ENCODE measurements at regions not wholly inside any gene's neighbourhood (a gene's known extent, or its start where the extent isn't known, plus 50 kb on each side); places are given as distances from the start of the nearest gene placed in this dataset.

DNA sequence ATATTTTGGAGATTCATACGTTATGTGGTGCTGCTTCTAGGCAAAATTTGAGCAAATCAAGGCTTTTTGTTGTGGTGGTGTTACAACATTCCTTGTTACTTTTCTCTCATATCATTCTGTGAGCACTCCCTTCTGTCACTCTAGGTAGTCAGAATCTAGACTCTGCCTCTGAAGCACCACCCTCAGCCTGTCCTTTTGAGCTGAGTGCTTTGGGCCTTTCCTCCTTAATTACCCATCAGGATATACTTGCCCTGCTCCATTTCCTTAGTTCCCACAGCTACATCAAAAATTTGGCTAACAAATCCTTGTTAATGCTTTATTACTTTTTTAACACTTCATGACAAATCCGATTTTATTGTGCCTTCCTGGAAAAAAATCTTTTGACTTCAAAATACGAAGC lies 289.6 kb downstream of the CALCRL start:
- WGBS = 92% methylated on average over 3 of the region's 3 CpGs
- H3K27ac ChIP-seq (ENCODE audit: low read depth in 1 of 2, low read length in 1 of 2) = no peak overlapping the region
- no peaks in the 10 kb centered on the region for H3K36me3 ChIP-seq (ENCODE audit: control insufficient read depth in 2 of 2, insufficient read depth in 2 of 2, low read length in 1 of 2)

GRCh38 chr2:187157046-187157445 lies 291.0 kb downstream of the CALCRL start:
- WGBS = over 99% methylated on average over 2 of the region's 2 CpGs
- no peak overlapping the region for H3K4me3 ChIP-seq (ENCODE audit: low read length in 2 of 2)
- H3K27ac ChIP-seq (ENCODE audit: low read depth in 1 of 2, low read length in 1 of 2) = no peak overlapping the region
- H3K27me3 ChIP-seq (ENCODE audit: control insufficient read depth in 2 of 2, insufficient read depth in 1 of 2, low read length in 1 of 2) = no peaks in the 10 kb centered on the region
- no peaks in the 10 kb centered on the region for H3K4me1 ChIP-seq (ENCODE audit: control insufficient read depth in 2 of 2, insufficient read depth in 2 of 2, low read length in 2 of 2)
- no peak for DNase-seq (ENCODE audit: low read depth in 6 of 9, low spot score in 9 of 9)
- no peaks in the 10 kb centered on the region for H3K9me3 ChIP-seq (ENCODE audit: control insufficient read depth in 2 of 2, insufficient read depth in 1 of 2, low read length in 1 of 2)
- H3K36me3 ChIP-seq (ENCODE audit: control insufficient read depth in 2 of 2, insufficient read depth in 2 of 2, low read length in 1 of 2) = no peaks in the 10 kb centered on the region

More for the DNA sequence above, 289.6 kb downstream of the CALCRL start:
- H3K4me3 ChIP-seq (ENCODE audit: low read length in 2 of 2) = no peak overlapping the region
- DNase-seq (ENCODE audit: low read depth in 6 of 9, low spot score in 9 of 9) = no peak
- H3K9me3 ChIP-seq (ENCODE audit: control insufficient read depth in 2 of 2, insufficient read depth in 1 of 2, low read length in 1 of 2) = no peaks in the 10 kb centered on the region
- H3K4me1 ChIP-seq (ENCODE audit: control insufficient read depth in 2 of 2, insufficient read depth in 2 of 2, low read length in 2 of 2) = no peaks in the 10 kb centered on the region
- H3K27me3 ChIP-seq (ENCODE audit: control insufficient read depth in 2 of 2, insufficient read depth in 1 of 2, low read length in 1 of 2) = no peaks in the 10 kb centered on the region

DNA sequence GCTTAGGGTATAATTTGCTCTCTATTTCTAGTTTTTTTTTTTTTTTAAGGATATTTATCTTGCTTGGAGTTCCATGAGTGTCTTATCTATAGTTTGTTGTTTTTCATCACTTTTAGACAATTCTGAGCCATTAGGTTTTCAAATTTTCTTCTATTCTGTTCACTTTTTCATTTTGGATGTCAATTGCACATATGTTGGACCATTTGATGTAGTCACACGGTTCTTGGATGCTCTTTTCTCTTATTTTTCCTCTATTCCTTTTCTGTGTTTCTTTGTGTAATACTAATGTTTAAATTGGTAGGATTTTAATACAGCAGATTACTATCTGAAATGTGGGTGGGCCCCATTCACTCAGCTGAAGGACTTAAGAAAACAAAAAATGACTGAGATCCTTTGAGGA lies 292.6 kb downstream of the CALCRL start:
- WGBS = 90% methylated on average over 1 of the region's 1 CpG
- no peak for DNase-seq (ENCODE audit: low read depth in 6 of 9, low spot score in 9 of 9)
- Histone ChIP-seq H3K4me3 (ENCODE audit: low read length in 2 of 2) (no peak overlapping the region), H3K9me3 (ENCODE audit: control insufficient read depth in 2 of 2, insufficient read depth in 1 of 2, low read length in 1 of 2) (no peaks in the 10 kb centered on the region), H3K27me3 (ENCODE audit: control insufficient read depth in 2 of 2, insufficient read depth in 1 of 2, low read length in 1 of 2) (no peaks in the 10 kb centered on the region), H3K27ac (ENCODE audit: low read depth in 1 of 2, low read length in 1 of 2) (no peak overlapping the region), H3K36me3 (ENCODE audit: control insufficient read depth in 2 of 2, insufficient read depth in 2 of 2, low read length in 1 of 2) (no peaks in the 10 kb centered on the region), H3K4me1 (ENCODE audit: control insufficient read depth in 2 of 2, insufficient read depth in 2 of 2, low read length in 2 of 2) (no peaks in the 10 kb centered on the region)

DNA sequence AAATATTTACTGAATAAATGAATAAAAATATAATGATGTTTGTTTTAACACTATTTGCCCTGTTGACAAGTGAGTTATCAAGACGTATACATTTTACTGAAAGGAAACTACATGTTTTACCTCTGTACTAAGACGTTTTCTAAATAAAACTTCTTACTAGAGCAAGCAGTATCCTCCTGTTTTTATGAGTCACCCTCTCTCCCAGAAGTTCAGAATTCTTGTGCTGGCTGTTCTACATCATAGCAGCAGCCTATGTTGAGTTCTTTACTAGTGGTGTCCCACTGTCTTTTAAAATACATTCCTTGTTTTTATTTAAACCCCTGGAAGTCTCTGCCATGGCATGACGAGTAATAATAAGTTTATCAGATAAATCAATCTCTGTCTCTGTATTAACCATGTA lies 297.4 kb downstream of the CALCRL start:
- no peak overlapping the region for H3K4me3 ChIP-seq (ENCODE audit: low read length in 2 of 2)
- WGBS = 90% methylated on average over 3 of the region's 3 CpGs

DNA sequence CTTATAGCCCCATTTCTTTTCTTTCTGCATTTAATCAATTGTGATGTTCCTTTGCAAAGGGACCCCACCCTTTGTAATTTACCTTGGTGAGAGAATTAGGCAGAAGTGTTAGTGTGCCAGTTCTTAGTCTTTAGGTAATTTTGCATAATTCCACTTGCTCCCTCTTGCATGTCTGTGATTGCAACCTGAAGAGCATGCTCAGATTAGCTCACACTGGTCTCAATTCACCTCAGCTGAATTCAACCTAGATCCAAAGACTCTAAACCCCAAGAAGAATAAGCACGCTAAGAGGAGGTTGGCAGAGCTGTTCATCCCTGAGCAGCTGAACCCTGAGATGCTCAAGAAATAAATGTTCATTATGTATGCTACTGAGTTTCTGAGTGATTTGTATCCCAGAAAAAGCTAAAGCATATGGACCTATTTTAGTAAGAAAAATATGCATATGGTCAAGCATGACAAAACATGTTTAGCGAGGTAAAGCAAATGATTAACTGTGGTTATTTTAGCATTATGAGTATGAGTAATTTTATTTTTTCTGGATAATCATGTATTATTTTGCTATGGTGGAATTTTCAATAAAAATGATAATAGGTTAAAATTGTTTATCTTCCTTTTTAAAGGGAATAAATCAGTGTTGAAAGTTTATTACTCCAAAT lies 299.2 kb upstream of the ZSWIM2 start:
- no peaks in the 10 kb centered on the region for H3K36me3 ChIP-seq (ENCODE audit: control insufficient read depth in 2 of 2, insufficient read depth in 2 of 2, low read length in 1 of 2)
- H3K27me3 ChIP-seq (ENCODE audit: control insufficient read depth in 2 of 2, insufficient read depth in 1 of 2, low read length in 1 of 2) = no peaks in the 10 kb centered on the region
- H3K4me1 ChIP-seq (ENCODE audit: control insufficient read depth in 2 of 2, insufficient read depth in 2 of 2, low read length in 2 of 2) = no peaks in the 10 kb centered on the region
- WGBS = 48% methylated on average over 2 of the region's 2 CpGs
- H3K27ac ChIP-seq (ENCODE audit: low read depth in 1 of 2, low read length in 1 of 2) = no peak overlapping the region
- no peak overlapping the region for H3K4me3 ChIP-seq (ENCODE audit: low read length in 2 of 2)
- H3K9me3 ChIP-seq (ENCODE audit: control insufficient read depth in 2 of 2, insufficient read depth in 1 of 2, low read length in 1 of 2) = no peaks in the 10 kb centered on the region
- no peak for DNase-seq (ENCODE audit: low read depth in 6 of 9, low spot score in 9 of 9)

More for the DNA sequence above, 297.4 kb downstream of the CALCRL start:
- Histone ChIP-seq H3K4me1 (ENCODE audit: control insufficient read depth in 2 of 2, insufficient read depth in 2 of 2, low read length in 2 of 2) (no peaks in the 10 kb centered on the region), H3K36me3 (ENCODE audit: control insufficient read depth in 2 of 2, insufficient read depth in 2 of 2, low read length in 1 of 2) (no peaks in the 10 kb centered on the region), H3K27me3 (ENCODE audit: control insufficient read depth in 2 of 2, insufficient read depth in 1 of 2, low read length in 1 of 2) (no peaks in the 10 kb centered on the region), H3K9me3 (ENCODE audit: control insufficient read depth in 2 of 2, insufficient read depth in 1 of 2, low read length in 1 of 2) (no peaks in the 10 kb centered on the region), H3K27ac (ENCODE audit: low read depth in 1 of 2, low read length in 1 of 2) (no peak overlapping the region)
- DNase-seq (ENCODE audit: low read depth in 6 of 9, low spot score in 9 of 9) = no peak

DNA sequence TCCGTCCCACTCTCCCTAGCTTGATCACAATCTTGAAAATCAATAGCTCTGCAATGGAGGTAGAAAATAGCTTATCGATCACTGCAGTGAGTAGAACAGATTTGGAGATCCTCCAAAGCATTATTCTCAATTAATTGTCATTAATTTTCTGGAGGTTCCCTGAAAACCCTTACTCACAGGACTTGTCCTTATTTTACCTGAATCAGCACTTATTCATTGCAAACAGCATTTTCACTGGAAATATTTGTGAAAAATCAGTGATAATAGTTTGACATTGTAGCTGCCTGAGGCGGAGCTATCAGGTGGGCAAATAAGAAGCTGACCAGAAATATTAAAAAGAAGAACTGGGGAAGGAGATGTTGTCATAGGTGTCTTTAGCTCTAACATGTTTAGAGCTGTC lies 294.6 kb upstream of the ZSWIM2 start:
- no peak for DNase-seq (ENCODE audit: low read depth in 6 of 9, low spot score in 9 of 9)
- Histone ChIP-seq H3K27me3 (ENCODE audit: control insufficient read depth in 2 of 2, insufficient read depth in 1 of 2, low read length in 1 of 2) (no peaks in the 10 kb centered on the region), H3K4me3 (ENCODE audit: low read length in 2 of 2) (no peak overlapping the region), H3K27ac (ENCODE audit: low read depth in 1 of 2, low read length in 1 of 2) (no peak overlapping the region), H3K36me3 (ENCODE audit: control insufficient read depth in 2 of 2, insufficient read depth in 2 of 2, low read length in 1 of 2) (no peaks in the 10 kb centered on the region), H3K9me3 (ENCODE audit: control insufficient read depth in 2 of 2, insufficient read depth in 1 of 2, low read length in 1 of 2) (no peaks in the 10 kb centered on the region), H3K4me1 (ENCODE audit: control insufficient read depth in 2 of 2, insufficient read depth in 2 of 2, low read length in 2 of 2) (no peaks in the 10 kb centered on the region)
- WGBS = 91% methylated on average over 3 of the region's 3 CpGs

DNA sequence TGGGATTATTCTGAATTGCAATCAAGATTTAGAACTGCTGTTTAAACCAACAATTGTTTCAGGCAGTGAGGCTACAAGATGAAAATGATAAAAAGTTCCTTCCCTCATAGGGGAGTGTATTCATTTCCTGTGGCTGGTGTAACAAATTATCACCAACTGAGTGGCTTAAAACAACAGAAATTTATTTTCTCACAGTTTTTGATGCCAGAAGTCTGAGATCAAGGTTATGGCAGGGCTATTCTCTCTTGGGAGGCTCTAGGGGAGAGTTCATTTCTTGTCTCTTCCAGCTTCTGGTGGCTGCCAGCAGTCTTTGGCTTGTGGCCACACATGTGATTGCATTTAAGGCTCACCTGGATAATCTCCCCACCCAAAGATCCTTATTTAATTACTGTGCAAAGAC lies 290.5 kb upstream of the ZSWIM2 start:
- no peak overlapping the region for H3K4me3 ChIP-seq (ENCODE audit: low read length in 2 of 2)
- H3K27me3 ChIP-seq (ENCODE audit: control insufficient read depth in 2 of 2, insufficient read depth in 1 of 2, low read length in 1 of 2) = no peaks in the 10 kb centered on the region
- no peak overlapping the region for H3K27ac ChIP-seq (ENCODE audit: low read depth in 1 of 2, low read length in 1 of 2)
- H3K9me3 ChIP-seq (ENCODE audit: control insufficient read depth in 2 of 2, insufficient read depth in 1 of 2, low read length in 1 of 2) = no peaks in the 10 kb centered on the region
- H3K36me3 ChIP-seq (ENCODE audit: control insufficient read depth in 2 of 2, insufficient read depth in 2 of 2, low read length in 1 of 2) = no peaks in the 10 kb centered on the region
- no peaks in the 10 kb centered on the region for H3K4me1 ChIP-seq (ENCODE audit: control insufficient read depth in 2 of 2, insufficient read depth in 2 of 2, low read length in 2 of 2)
- no peak for DNase-seq (ENCODE audit: low read depth in 6 of 9, low spot score in 9 of 9)

DNA sequence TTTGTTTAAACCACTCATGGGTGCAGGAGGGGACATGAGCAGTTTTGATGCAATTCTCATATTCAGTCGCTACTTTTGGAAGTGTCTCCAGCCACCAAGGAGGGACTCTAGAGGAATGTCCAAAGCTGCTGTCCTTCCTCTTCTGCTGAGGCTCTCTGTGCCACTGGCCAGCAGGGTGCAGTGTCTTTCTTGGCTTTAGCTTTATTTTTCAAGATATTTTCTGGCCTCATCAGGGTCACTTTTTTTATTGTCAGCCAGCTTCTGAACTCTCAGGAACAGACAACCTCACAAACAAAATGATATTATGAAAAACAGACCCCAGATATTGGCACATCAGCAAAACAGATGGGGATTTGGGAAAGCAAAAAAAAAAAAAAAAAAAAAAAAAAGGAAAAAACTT lies 289.3 kb upstream of the ZSWIM2 start:
- no peaks in the 10 kb centered on the region for H3K9me3 ChIP-seq (ENCODE audit: control insufficient read depth in 2 of 2, insufficient read depth in 1 of 2, low read length in 1 of 2)
- no peaks in the 10 kb centered on the region for H3K27me3 ChIP-seq (ENCODE audit: control insufficient read depth in 2 of 2, insufficient read depth in 1 of 2, low read length in 1 of 2)
- H3K4me3 ChIP-seq (ENCODE audit: low read length in 2 of 2) = no peak overlapping the region
- no peak for DNase-seq (ENCODE audit: low read depth in 6 of 9, low spot score in 9 of 9)
- H3K27ac ChIP-seq (ENCODE audit: low read depth in 1 of 2, low read length in 1 of 2) = no peak overlapping the region
- no peaks in the 10 kb centered on the region for H3K36me3 ChIP-seq (ENCODE audit: control insufficient read depth in 2 of 2, insufficient read depth in 2 of 2, low read length in 1 of 2)
- no peaks in the 10 kb centered on the region for H3K4me1 ChIP-seq (ENCODE audit: control insufficient read depth in 2 of 2, insufficient read depth in 2 of 2, low read length in 2 of 2)
- WGBS = 60% methylated on average over 1 of the region's 1 CpG

DNA sequence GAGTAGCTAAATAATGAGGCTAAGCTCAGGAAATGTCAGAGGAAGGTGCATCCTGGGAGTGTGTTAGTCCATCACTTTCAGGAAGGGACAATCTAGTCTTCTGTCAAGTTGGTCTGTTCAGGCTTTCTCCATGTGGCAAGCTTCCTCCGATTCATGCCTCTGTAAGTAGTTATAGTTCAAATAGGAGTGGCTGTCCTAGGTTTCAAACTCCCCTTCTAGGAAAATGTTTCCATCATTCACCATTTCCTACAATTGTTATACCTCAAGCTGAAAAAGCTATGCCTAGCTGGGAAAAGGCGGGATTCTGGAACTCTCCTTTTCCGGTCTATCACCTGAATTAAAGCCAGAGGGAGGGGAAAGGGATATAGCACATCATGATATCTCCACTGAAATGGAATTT lies 287.7 kb upstream of the ZSWIM2 start:
- H3K9me3 ChIP-seq (ENCODE audit: control insufficient read depth in 2 of 2, insufficient read depth in 1 of 2, low read length in 1 of 2) = no peaks in the 10 kb centered on the region
- H3K27ac ChIP-seq (ENCODE audit: low read depth in 1 of 2, low read length in 1 of 2) = no peak overlapping the region
- WGBS = 90% methylated on average over 3 of the region's 3 CpGs
- no peak for DNase-seq (ENCODE audit: low read depth in 6 of 9, low spot score in 9 of 9)
- no peak overlapping the region for H3K4me3 ChIP-seq (ENCODE audit: low read length in 2 of 2)
- no peaks in the 10 kb centered on the region for H3K36me3 ChIP-seq (ENCODE audit: control insufficient read depth in 2 of 2, insufficient read depth in 2 of 2, low read length in 1 of 2)
- H3K27me3 ChIP-seq (ENCODE audit: control insufficient read depth in 2 of 2, insufficient read depth in 1 of 2, low read length in 1 of 2) = no peaks in the 10 kb centered on the region
- H3K4me1 ChIP-seq (ENCODE audit: control insufficient read depth in 2 of 2, insufficient read depth in 2 of 2, low read length in 2 of 2) = no peaks in the 10 kb centered on the region

DNA sequence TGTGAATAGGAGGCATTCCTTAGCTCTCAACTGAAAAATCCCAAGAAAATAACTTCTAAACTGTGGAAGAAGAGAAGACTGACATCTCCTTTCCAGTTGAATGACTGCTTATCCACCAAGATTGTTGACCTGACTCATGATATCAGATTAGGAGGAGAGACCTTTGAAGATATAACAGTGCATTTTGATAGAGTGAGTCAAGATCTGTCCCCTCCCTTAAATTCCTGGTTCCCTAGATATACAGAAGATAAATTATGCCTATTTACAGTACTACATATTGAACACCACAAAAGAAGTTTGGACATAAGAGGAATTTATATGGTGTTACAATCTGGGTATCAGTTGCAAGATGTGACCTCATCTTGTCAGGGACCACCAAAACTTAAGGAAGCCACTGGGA lies 285.3 kb upstream of the ZSWIM2 start:
- Histone ChIP-seq H3K27ac (ENCODE audit: low read depth in 1 of 2, low read length in 1 of 2) (no peak overlapping the region), H3K9me3 (ENCODE audit: control insufficient read depth in 2 of 2, insufficient read depth in 1 of 2, low read length in 1 of 2) (no peaks in the 10 kb centered on the region), H3K4me1 (ENCODE audit: control insufficient read depth in 2 of 2, insufficient read depth in 2 of 2, low read length in 2 of 2) (no peaks in the 10 kb centered on the region), H3K27me3 (ENCODE audit: control insufficient read depth in 2 of 2, insufficient read depth in 1 of 2, low read length in 1 of 2) (no peaks in the 10 kb centered on the region), H3K36me3 (ENCODE audit: control insufficient read depth in 2 of 2, insufficient read depth in 2 of 2, low read length in 1 of 2) (no peaks in the 10 kb centered on the region), H3K4me3 (ENCODE audit: low read length in 2 of 2) (no peak overlapping the region)
- DNase-seq (ENCODE audit: low read depth in 6 of 9, low spot score in 9 of 9) = no peak

Data from thymus (tissue), 11 donors.